GM18861 (cell line): ENCODE measurements at regions not wholly inside any gene's neighbourhood (a gene's known extent, or its start where the extent isn't known, plus 50 kb on each side); places are given as distances from the start of the nearest gene placed in this dataset.
"Not testable (repeated sequence)": the region's sequence is repeated elsewhere in the genome, so short reads cannot be mapped to it uniquely, and the experiment has no call there.

Experiments used
- ATAC-seq: cut with Tn5 transposase; IDR thresholded peaks from one replicate; pipeline ENCODE4 v1.9.1; 2021; ENCODE audit not compliant: unreplicated experiment

DNA sequence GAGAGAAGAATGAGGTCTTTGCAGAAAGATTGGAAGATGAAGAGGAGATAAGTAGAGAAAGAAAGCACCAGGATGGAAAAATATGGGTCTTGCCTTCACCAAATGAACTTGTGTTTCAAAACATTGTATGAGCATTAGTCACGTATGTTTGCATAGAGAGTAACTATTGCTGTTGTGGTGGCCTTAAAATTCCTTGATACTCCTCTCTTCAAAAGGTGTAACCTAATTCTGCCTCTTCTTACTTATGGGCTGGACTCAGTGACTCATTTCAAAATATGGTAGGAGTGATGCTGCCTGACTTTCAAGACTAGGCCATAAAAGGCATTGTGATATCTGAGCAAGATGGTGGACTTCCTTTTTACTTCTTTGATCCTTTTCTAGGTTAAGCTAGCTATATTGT lies 228.7 kb upstream of the ZNF385D start:
- ATAC-seq = no peak

- no peak for ATAC-seq
Measured at GRCh38 chr3:21989341-21990042, 238.5 kb upstream of the ZNF385D start.

- no peak for ATAC-seq
Measured at GRCh38 chr3:21991061-21991460, 240.1 kb upstream of the ZNF385D start.

GRCh38 chr3:21995079-21995607 lies 244.1 kb upstream of the ZNF385D start:
- ATAC-seq = no peak

DNA sequence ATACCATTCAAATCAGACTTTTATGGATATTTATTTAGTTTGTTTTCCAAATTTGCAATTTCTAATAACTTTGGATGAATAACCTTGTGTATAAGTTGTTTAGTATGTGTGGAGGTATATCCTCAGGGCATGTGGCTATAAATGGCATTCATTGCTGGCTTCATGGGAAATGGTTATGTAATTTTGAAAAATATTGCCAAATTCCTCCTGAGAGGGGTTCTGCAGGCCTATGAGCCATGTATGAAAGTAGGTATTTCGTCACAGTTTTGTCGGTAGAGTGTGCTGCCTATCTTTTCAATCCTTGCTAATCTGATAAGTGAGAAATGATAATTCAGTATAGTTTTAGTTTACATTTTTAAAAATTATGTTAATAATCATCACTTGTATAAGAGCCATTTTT lies 256.4 kb upstream of the ZNF385D start:
- no peak for ATAC-seq

DNA sequence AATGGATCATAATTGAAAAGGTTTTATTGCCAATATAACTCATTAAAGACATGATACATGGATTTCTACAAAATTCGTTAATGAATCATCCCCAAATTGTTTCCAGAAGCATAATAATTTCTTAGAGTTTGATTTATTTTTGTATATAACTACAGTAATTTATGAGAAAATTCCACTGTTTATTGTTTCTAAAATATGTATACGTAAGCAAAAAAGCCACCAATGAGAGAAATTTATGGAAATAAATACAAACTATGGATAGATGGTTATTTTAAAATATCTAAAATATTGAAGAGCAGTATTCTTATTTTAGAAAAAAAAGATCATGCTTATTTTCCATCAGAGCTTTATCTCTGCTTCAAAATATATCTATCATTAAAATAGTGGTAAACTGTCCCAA lies 260.0 kb upstream of the ZNF385D start:
- no peak for ATAC-seq

DNA sequence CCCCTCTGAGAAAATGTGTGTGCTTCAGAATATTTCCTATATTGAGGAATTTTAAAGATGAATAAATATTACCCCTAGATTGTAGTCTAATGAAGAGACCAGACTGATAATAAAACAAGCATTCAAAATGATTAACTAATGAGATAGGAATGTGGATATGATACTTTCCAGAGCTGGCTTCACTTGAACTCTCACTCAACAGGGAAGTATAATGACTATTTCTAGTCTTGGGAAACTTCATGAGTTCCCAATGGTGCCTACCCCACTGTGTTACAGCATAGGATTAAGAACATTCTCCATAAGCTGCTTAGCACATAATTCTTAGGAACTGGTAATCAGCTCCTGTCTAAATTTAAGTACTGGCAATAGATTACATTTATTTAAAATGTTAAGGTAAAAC lies 261.5 kb upstream of the ZNF385D start:
- ATAC-seq = no peak

GRCh38 chr3:22013641-22014040 lies 262.6 kb upstream of the ZNF385D start:
- ATAC-seq = no peak

GRCh38 chr3:22016197-22016596 lies 265.2 kb upstream of the ZNF385D start:
- ATAC-seq = no peak

DNA sequence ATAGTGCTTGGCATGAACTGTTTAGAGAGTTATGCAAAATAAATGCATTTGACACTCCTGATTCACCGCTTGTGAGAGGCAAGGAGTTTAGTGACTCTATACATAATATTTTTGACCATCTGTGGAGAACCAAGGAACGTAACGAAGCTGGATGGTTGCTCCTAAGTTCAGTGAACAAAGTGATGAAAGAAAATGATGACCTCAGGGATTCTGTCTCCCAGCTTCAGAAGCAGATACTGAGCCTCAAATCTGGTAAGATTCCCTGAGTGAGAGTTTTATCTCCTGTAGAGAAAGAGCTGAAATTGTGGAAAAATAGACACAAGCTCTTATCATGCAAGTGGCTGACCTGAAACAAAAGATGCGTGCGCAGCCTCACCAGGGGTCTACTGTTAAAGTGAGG lies 273.6 kb upstream of the ZNF385D start:
- ATAC-seq = not testable (repeated sequence)

GRCh38 chr3:22029480-22029879 lies 278.5 kb upstream of the ZNF385D start:
- no peak for ATAC-seq

DNA sequence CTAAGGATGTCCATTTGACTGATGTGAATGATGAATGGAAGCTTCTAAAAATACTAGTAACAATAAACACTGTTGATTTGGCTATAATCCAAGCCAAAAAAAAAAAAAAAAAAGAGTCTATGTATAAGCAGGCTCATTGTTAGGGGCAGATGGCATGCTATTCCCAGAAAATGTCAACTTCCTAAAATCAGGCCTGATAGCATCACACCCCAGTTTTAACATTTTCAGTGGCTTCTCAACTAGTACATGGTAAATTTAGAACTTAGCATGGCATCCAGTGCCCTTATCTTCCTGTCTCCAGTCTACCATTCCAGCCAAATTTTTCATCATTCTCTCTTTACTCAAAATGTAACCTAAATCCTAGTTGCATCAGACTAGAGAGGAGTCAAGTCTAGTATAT lies 288.2 kb upstream of the ZNF385D start:
- no peak for ATAC-seq

DNA sequence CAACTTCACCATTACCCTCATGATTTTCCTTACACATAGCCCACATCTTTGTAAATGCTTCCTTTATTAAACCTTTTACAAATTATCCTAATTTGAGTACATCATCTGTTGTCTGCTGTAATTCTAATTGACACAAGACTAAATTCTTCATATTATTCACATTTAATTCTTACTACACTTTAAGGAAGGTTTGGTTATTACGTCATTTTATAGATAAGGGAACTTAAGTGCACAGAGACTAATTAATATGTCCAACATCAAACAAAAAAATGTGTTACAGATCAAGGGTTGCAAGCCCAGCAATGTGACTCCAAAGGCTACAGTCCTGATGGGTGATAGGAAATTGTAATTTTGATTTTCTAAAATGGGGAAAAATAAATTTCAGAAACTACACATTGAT lies 289.1 kb upstream of the ZNF385D start:
- ATAC-seq = no peak

- ATAC-seq = no peak
Measured at GRCh38 chr3:22045882-22046281, 294.9 kb upstream of the ZNF385D start.

DNA sequence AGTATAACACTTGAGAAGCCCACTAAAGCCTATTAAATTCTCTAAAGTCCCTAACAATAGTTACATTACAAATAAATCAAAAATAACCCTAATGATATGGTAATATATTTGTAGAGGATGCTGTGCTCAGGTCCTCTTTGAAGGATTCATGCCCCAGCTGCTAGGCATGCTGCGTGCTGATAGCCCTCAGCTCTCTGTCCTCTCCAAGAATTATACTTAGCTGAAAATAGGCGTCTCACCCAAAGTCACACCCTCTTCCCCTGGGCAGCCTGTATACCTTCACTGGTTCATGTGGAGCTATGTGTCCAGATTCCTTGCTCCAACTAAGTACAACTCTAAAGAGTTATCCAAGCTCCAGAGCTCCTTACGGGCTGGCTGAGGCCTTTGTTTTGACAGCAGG lies 312.5 kb upstream of the ZNF385D start:
- ATAC-seq = no peak

DNA sequence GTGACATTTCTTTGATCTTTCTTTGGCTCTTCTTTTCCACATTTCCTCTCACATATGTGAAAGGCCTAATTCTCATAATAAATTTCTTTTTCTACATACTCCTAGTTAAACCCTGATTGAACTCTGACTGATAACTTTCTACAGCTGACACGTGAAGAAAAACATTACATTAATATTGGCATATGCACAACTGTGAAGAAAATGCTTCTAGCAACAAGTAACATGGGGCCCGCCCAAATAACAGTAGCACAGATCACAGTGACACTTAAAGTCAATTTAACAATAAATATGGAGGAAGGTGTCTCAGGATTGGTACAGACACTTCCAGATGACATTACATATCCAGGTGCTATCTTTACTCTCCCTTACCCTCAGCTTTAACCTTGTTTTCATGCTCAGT lies 317.6 kb upstream of the ZNF385D start:
- no peak for ATAC-seq

- no peak for ATAC-seq
Measured at GRCh38 chr3:22088204-22088603, 337.2 kb upstream of the ZNF385D start.

DNA sequence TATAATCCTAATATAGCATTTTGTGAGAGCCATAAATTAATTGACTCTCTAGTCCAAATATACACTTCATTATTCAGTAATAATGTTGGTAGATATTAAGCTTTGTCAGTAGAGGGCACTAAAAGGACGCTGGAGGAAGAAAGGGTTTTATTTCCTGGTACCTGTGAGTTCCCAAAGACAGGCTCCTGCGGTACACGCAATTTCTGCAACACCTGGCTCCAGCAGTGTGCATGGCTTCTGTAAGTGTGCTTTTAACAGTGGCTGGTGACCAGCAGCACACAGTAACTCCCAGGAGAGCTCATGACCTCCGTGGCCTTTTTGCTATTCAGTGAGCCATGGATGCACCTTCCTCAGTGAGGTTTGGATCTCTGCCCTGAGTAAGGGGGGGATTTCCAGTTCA lies 338.3 kb upstream of the ZNF385D start:
- ATAC-seq = peak; percentile 94

DNA sequence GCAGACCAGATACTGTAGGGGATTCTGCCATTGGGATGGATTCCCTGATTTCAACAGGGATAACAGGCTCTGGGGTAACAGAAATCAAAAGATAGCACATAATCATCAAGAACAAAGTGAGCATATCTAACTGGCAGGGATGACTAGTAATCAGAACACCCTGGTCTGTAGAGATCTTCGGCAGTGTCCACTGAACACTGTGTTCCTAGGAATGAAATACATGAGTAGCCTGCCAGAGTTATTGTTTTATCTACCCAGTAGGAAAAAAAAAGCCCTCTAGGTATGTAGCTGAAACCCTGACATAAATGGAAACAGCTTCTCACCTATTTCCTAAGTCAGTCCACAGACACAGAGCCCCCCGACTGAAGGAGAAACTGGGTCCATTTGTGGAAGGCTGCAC lies 340.3 kb upstream of the ZNF385D start:
- no peak for ATAC-seq

GRCh38 chr3:22098021-22098420 lies 347.0 kb upstream of the ZNF385D start:
- ATAC-seq = no peak

DNA sequence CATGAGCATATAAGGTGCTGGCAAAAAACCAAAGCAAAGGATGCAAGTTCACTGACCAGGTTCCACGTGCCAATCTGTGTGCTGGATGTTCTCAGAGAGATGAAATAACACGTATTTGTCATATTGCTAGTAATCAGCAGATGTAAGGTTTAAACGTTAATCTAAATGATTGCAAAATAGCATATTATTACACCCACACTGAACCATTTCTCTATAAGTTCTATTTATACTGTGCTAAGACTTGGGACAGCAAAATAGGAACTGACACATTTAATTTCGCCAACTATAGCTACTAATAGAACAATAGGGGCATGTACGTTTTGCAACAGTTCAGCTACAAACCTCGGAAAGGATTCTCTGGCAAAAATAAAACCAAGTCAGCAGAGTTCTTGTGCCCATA lies 350.3 kb upstream of the ZNF385D start:
- ATAC-seq = no peak

DNA sequence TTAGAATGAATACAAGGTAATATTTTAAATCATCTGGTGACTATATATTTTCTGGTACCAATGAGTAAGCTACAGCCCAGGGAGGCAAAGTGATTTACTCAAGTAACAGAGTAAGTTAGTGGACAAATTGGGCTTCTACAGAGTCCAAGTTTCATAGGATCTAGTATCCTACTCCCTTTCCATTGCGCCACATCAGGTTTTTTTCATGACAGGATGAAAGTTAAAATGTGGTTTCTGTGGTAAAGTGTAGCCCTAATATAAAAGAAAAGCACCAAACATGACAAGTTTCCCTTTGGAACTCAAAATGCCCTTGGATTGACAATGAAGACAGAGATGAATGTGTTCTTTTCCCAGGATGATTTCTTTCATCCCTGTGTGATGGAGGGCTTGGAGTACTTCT lies 350.8 kb upstream of the ZNF385D start:
- ATAC-seq = no peak

- ATAC-seq = no peak
Measured at GRCh38 chr3:22103423-22103822, 352.4 kb upstream of the ZNF385D start.
